NK-92 treated with Interleukin-12 subunit alpha and Interleukin-12 subunit beta, amount 100 ng/mL, for 24 hours (cell line): ENCODE measurements at regions not wholly inside any gene's neighbourhood (a gene's known extent, or its start where the extent isn't known, plus 50 kb on each side); places are given as distances from the start of the nearest gene placed in this dataset.

Source experiments
- DNase-seq: peaks from one replicate; lab custom pipeline; 2025; lab: John Stamatoyannopoulos, UW

DNA sequence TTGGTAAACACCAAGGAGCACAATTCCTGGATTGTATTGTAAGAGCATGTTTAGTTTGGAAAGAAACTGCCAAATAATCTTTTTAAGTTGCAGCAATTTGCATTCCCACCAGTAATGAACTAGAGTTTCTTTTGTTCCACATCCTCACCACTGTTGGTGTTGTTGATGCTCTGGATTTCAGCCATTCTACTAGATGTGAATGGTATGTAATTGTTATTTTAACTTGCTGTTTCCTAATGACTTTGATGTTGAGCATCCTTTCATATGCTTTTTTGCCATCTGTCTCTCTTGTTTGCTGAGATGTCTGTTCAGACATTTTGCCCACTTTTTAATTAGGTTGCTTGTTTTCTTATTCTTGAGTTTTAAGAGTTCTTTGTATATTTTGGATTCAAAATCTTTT lies 1654.1 kb downstream of the GRIK2 start:
- no peak for DNase-seq

DNA sequence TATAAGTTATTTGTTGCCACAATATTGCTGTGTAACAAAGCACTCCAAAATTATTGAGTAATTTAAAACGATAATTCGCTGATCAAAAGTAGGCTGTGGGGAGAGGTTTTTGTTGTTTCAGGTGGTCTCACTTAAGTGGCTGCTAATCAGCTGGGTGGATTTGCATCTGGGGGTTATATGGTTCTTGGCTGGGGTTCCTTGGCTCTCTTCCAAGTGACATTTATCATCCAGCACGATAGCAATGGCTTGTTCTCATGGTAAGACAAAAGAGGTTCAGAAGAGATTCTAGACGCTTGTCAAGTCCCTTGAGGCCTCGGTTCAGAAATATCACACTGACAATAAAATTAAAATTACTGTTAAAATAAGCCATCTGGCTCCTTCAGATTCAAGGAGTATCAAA lies 1648.8 kb downstream of the GRIK2 start:
- DNase-seq: no peak

DNA sequence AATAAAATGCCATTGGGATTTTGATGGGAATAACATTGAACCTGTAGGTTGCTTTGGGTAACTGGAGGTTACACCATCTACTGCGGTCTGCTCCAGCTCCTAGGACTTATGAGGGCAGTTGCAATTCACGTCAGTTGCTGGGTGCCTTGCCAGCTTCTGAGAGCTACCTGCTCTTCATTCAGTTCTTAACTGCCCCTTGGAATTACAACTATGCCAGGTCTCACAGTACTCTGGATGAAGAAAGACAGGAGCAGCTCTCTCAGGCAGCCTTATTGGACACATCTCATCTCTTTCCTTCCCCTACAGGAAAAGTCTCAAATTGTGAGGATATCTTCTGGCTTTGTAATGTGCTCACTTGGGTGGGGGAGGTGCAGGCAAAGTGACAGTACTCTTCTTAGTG lies 1643.3 kb downstream of the GRIK2 start:
- no peak for DNase-seq

DNA sequence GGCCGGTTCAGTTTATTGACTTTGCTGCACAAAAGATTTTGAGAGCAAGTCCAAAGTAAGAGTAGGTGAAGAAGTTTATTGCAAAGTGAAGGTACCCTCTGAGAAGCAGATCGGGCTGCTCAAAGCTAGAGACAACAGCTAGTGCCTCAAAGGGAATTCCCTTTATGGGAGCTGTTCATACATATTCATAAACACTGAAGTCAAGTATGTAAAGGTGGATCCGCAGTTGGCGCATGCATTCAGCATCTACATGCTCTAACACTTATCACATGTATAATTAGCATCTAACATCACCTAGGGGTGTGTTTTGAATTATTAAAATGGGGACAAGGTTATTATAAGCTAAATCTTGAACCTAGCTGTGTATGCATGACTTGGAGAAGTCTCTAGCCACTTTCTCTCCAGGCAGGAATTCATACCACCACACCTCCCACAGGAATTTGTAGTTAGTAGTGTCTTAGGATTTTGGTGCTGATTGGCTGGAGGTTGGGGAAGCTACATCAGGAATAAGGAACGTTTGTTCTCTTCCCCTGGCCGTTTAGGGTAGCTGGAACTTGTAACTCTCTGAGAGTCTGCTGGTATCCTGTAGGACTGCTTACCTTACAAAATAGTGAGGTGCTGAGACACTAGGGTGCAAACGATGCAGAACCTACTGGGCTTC lies 1633.9 kb downstream of the GRIK2 start:
- DNase-seq: no peak

GRCh38 chr6:103018426-103018825 lies 1624.9 kb downstream of the GRIK2 start:
- DNase-seq: no peak

- no peak for DNase-seq
These were observed 1624.4 kb downstream of the GRIK2 start for GRCh38 chr6:103017878-103018277.

GRCh38 chr6:103011605-103012004 lies 1618.1 kb downstream of the GRIK2 start:
- DNase-seq: no peak

DNA sequence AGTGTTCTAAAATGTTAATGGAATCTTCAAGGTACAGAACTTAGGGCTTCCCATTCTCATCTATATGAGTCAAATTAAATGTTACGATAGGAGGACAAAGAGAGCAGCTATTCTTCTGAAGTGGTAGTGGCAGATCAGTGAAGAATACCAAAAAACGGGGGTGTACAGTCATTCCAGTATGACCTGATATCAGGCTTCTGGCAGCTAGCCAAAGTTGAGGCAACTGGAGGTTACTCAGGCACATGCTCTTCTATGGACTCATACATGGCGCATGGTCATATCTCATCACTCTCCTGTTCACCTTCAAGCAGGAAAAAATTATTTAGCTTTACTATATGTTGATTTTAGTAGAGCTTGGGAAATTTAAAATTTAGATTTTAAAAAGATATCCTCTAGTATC lies 1608.8 kb downstream of the GRIK2 start:
- DNase-seq: no peak

DNA sequence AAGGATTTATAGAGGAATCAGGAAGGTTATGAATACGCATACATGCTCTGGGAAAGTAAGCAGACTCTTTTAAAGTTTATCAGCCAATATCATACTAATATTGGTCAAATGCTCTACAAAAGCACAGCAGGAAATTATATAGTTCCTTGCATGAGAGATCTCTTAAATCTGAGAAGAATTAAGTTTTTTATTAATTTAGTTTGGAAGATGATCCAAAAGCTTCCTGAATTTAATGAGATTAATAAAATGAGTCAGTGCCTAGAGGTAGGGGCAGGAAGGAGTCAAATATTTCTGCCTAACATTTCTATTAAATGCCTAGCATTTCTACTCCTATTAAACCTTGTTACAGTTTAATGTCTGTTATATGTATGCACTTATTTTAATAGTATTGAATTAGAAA lies 1608.2 kb downstream of the GRIK2 start:
- DNase-seq: no peak

GRCh38 chr6:103000688-103001087 lies 1607.2 kb downstream of the GRIK2 start:
- no peak for DNase-seq

DNA sequence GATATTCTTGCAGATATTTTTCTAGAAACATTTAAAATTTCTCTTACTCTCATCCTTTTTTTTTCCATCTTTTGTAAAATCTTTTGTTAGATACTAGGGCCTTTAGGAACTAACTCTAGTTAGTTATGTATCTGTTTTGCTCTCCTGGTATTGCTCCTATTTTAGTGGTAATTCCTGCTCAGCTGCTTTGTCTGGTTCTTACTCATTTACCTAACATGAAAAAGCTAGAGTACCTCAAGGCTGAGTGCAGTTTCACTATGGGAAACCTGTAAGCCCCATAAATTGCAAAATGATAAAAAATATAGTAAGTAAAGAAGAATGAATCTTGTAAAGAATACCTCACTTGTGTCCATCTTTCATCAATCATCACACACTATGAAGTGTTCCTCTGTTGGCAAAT lies 1602.0 kb downstream of the GRIK2 start:
- no peak for DNase-seq

- DNase-seq: no peak
These were observed 1601.4 kb downstream of the GRIK2 start for GRCh38 chr6:102994866-102995265.

DNA sequence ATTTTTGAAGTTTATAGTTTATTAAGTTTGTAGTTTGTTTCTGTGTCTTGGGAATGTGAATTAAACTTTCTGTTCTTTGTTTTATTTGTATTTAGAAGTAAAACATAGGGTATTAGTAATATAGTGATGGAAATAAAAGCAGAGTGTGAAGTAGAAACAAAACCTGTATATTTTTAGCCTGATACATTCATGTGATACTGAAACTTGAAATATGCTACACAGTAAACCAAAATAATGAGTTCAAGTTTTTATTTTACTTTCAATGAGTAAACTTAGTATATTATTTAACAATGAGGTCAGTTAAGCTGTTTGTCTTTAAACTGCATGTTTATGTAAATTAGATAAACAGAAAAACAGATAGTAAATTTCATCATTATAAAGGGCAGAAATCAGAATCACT lies 1592.6 kb downstream of the GRIK2 start:
- no peak for DNase-seq

DNA sequence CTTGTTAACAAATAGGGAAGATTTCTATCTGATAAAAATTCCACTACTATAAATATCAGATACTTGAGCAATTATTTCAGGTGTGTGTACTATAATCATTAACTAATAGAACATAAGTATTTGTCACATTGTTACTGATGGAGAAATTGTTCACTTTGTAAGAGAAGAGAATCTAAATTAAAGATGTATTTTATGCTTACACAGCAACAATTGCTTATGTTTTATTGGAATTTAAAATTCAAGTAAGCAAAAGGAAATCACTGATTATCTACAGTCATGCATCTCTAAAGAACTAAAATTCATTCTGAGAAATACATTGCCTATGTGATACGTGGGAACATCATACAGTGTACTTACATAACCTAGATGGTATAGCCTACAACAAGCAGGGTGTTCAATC lies 1590.8 kb downstream of the GRIK2 start:
- no peak for DNase-seq

GRCh38 chr6:102981490-102982015 lies 1588.0 kb downstream of the GRIK2 start:
- DNase-seq: no peak

GRCh38 chr6:102980951-102981350 lies 1587.4 kb downstream of the GRIK2 start:
- DNase-seq: no peak

DNA sequence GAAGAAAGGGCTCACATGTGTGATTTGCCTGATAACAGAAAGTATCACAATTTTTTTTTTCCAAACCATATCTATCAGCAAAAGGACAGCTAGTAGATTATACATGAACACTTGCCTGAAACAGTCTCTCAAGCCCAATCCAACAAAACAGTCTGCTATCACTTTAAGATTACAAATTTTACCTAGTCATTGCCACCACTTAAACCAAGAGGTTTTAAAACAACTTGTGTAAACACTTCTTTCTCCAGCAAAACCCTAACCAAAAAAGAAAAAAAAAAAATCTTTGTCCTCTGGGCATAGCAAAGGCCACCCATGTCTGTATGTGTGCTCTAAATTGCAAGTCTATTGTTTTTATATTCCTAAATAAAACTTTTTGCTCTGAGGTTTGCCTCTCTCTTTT lies 1568.4 kb downstream of the GRIK2 start:
- no peak for DNase-seq

- DNase-seq: no peak
These were observed 1557.5 kb downstream of the GRIK2 start for GRCh38 chr6:102950967-102951366.

DNA sequence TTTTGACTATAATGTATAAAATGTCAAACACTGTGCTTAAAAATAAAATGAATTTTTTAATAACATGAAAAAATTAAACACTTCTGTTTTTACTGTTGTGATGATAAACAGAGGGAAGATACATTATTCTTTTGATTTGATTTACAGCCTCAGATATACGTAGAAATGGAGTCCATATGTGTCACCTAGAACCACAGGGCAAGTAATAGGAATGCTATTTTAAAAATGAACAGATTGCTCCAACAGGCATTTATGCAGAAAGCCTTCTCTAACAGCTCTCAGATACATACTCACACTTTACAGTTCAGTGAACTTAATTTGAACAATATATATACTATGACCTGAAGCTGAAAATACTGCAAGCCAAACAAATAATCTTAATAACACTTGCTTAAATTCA lies 1551.0 kb downstream of the GRIK2 start:
- no peak for DNase-seq

DNA sequence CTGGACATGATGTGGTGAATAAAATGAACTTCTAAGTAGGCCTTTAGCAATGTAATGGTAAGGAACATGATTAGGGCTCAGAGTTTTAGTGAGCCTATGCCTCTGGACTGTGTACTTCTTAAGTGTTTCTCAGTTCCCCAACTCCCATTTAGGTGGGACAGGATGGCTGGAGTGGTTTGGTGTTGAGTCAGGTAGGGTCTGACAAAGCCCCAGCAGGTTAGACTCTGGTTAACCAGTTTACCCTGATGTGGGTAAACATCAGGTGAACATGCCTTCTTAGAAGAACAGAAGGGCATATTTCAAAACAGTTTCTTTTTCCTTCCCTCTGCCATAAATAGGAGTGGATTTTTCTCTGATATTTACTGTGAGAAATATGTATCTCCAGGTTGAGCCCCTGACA lies 1548.7 kb downstream of the GRIK2 start:
- no peak for DNase-seq

GRCh38 chr6:102936959-102937358 lies 1543.5 kb downstream of the GRIK2 start:
- DNase-seq: no peak

DNA sequence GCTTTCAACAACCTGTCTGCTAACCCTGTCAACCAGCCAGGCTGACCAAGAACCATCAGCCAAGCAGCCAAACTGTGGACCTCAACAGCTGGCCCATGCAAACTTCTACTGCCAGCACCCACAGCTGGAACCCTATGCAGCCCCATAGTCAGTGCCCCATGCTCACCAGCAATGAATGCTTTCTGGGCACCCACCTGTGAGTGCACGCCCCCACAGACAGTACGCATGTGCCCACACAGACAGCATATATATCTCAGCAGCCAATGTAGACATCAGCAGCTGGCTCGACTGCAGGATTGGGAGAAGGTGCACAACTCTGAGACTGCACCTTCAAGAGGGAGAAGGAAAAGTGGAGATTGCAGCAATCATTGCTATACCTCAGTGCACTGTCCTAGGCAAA lies 1534.6 kb downstream of the GRIK2 start:
- DNase-seq: no peak

DNA sequence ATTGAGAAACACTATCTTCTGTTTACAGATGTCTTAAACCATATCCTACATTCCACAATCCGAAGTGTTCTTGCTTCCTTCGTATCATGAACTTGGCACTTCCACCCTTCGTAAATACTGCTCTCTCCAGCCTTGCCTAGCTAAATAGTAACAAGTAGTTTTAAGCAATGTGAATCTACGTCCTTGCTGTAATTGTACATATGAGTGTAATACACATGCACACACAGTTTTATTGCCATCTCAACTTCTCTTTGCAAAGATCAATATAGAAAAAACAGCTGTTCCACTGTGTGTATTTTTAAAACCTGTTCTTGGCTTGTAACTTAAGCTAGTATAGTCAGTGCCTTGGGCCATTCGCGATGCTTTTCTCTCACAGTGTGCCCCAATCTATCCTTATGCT lies 1524.7 kb downstream of the GRIK2 start:
- no peak for DNase-seq

DNA sequence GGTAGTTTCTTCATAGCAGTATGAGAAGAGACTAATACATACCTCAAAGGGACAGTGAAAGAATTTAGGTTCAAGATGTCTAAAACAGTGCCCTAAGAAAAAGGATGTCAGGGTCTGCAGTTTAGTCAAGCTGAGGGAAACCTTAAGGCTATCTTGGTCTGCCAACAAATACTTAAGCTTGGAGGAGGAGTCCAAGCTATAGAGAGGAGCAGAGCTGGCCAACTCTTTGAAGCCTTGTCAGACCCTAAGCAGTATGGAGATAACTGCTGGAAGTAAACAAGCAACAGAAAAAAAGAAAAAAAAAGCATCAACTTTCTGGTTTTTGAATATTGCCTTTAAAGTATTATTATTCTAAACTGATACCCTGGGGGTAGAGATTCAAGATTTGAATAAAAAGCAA lies 1518.1 kb downstream of the GRIK2 start:
- DNase-seq: no peak
